ENCODE measurements at regions not wholly inside any gene's neighbourhood (a gene's known extent, or its start where the extent isn't known, plus 50 kb on each side); places are given as distances from the start of the nearest gene placed in this dataset.

GRCh38 chr11:69361048-69361447 lies 67.1 kb downstream of the MYEOV start:
- Mint-ChIP-seq H3K9me3 (no peaks in the 10 kb centered on the region), H3K36me3 (ENCODE audit: low read depth) (no peaks in the 10 kb centered on the region), H3K4me1 (ENCODE audit: low read depth) (no peaks in the 10 kb centered on the region), H3K4me3 (no peak overlapping the region), H3K27me3 (no peaks in the 10 kb centered on the region), H3K27ac (no peak overlapping the region)
- H3K9me3 ChIP-seq (ENCODE audit: control insufficient read depth in 1 of 2, insufficient read depth in 1 of 2, low read length in 2 of 2) = peaks cover 7 to 18% of the 10 kb centered on the region in 2 experiments
- H3K36me3 ChIP-seq (ENCODE audit: insufficient read depth, low read length) = no peaks in the 10 kb centered on the region
- H3K27ac ChIP-seq (ENCODE audit: low read depth in 1 of 2, low read length in 2 of 2) = no peak overlapping the region
- H3K27me3 ChIP-seq (ENCODE audit: control insufficient read depth in 1 of 2, insufficient read depth in 2 of 2, low read length in 2 of 2) = no peaks in the 10 kb centered on the region
- no peak for TF ChIP-seq CTCF (IDR thresholded peaks at IDR 0.05)
- intact Hi-C loops (cut with DNase I, micrococcal nuclease) = no loop called here
- ATAC-seq (ENCODE audit: poor library complexity) = no peak
- POLR2A ChIA-PET = no interaction called here
- no peak overlapping the region for H3K4me3 ChIP-seq (ENCODE audit: low read length)
- no peaks in the 10 kb centered on the region for H3K4me1 ChIP-seq (ENCODE audit: insufficient read depth, low read length)
- no peak for DNase-seq
- CTCF ChIA-PET = no interaction called here

- no peaks in the 10 kb centered on the region for H3K27me3 Mint-ChIP-seq
- intact Hi-C loops (cut with DNase I, micrococcal nuclease) = no loop called here
- H3K9me3 Mint-ChIP-seq = no peaks in the 10 kb centered on the region
- Histone ChIP-seq H3K4me3 (ENCODE audit: low read length) (no peak overlapping the region), H3K27ac (ENCODE audit: low read depth in 1 of 2, low read length in 2 of 2) (no peak overlapping the region), H3K9me3 (ENCODE audit: control insufficient read depth in 1 of 2, insufficient read depth in 1 of 2, low read length in 2 of 2) (peaks cover 7 to 18% of the 10 kb centered on the region in 2 experiments), H3K27me3 (ENCODE audit: control insufficient read depth in 1 of 2, insufficient read depth in 2 of 2, low read length in 2 of 2) (no peaks in the 10 kb centered on the region), H3K4me1 (ENCODE audit: insufficient read depth, low read length) (no peaks in the 10 kb centered on the region), H3K36me3 (ENCODE audit: insufficient read depth, low read length) (no peaks in the 10 kb centered on the region)
- ATAC-seq (ENCODE audit: poor library complexity) = no peak
- TF ChIP-seq CTCF (IDR thresholded peaks at IDR 0.05) = no peak
- no peaks in the 10 kb centered on the region for H3K36me3 Mint-ChIP-seq (ENCODE audit: low read depth)
- CTCF ChIA-PET = no interaction called here
- DNase-seq = no peak
- H3K4me1 Mint-ChIP-seq (ENCODE audit: low read depth) = no peaks in the 10 kb centered on the region
- POLR2A ChIA-PET = no interaction called here
- no peak overlapping the region for H3K27ac Mint-ChIP-seq
- no peak overlapping the region for H3K4me3 Mint-ChIP-seq
Measured at GRCh38 chr11:69361466-69361865, 67.5 kb downstream of the MYEOV start.

- Histone ChIP-seq H3K27ac (ENCODE audit: low read depth in 1 of 2, low read length in 2 of 2) (no peak overlapping the region), H3K36me3 (ENCODE audit: insufficient read depth, low read length) (no peaks in the 10 kb centered on the region), H3K4me1 (ENCODE audit: insufficient read depth, low read length) (no peaks in the 10 kb centered on the region), H3K9me3 (ENCODE audit: control insufficient read depth in 1 of 2, insufficient read depth in 1 of 2, low read length in 2 of 2) (peaks cover 7 to 18% of the 10 kb centered on the region in 2 experiments), H3K4me3 (ENCODE audit: low read length) (no peak overlapping the region), H3K27me3 (ENCODE audit: control insufficient read depth in 1 of 2, insufficient read depth in 2 of 2, low read length in 2 of 2) (no peaks in the 10 kb centered on the region)
- ChIA-PET CTCF (no interaction called here), POLR2A (no interaction called here)
- no peaks in the 10 kb centered on the region for H3K9me3 Mint-ChIP-seq
- no peak overlapping the region for H3K27ac Mint-ChIP-seq
- H3K4me1 Mint-ChIP-seq (ENCODE audit: low read depth) = no peaks in the 10 kb centered on the region
- TF ChIP-seq CTCF (IDR thresholded peaks at IDR 0.05) = no peak
- H3K27me3 Mint-ChIP-seq = no peaks in the 10 kb centered on the region
- DNase-seq (no peak), ATAC-seq (ENCODE audit: poor library complexity) (no peak)
- H3K36me3 Mint-ChIP-seq (ENCODE audit: low read depth) = no peaks in the 10 kb centered on the region
- intact Hi-C loops (cut with DNase I, micrococcal nuclease) = no loop called here
- H3K4me3 Mint-ChIP-seq = no peak overlapping the region
Measured at GRCh38 chr11:69362315-69362714, 68.4 kb downstream of the MYEOV start.
